ENCODE measurements at regions not wholly inside any gene's neighbourhood (a gene's known extent, or its start where the extent isn't known, plus 50 kb on each side); places are given as distances from the start of the nearest gene placed in this dataset.

DNA sequence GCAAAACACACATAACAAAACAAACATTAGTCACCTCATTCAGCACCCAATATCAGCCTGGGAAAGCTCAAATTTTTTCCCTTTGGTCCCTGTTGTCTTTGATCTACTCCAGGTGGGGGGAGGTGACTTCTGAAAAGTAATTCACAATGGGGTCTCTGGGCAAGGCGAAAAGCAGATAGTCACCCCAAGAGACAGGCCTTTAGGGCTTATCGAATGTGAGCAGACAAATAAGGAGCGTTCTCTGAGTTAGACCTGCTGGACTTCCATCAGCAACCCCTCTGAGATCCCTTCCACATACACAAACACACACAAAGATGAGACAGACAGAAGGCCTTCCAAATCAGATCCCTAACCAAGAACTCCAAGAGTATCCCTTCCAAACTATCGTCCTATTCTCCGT, 171.0 kb upstream of the SMAD3 start (continued):
- TF ChIP-seq TAL1 (IDR thresholded peaks at IDR 0.05) (peak; percentile 59; the same call in 1 of the 2 replicates), CCAR2 (IDR thresholded peaks at IDR 0.05; ENCODE audit: low read depth, low read length) (no peak), TEAD2 (tag; IDR thresholded peaks at IDR 0.05) (no peak), TEAD4 (IDR thresholded peaks at IDR 0.05; ENCODE audit: low read length) (0 out of 2 replicates have a peak, but pooled peaks have one; percentile 15), TEAD4 (CRISPR knock-in tag; IDR thresholded peaks at IDR 0.05; ENCODE audit: borderline replicate concordance) (no peak)

- peak overlapping the region; percentile 68 for H3K27ac ChIP-seq (ENCODE audit: extremely low read depth, low read depth, low read length)
- TF ChIP-seq ZNF354B (CRISPR knock-in tag; IDR thresholded peaks at IDR 0.05) (no peak), MCM5 (IDR thresholded peaks at IDR 0.05; ENCODE audit: low read depth) (no peak), KAT2B (IDR thresholded peaks at IDR 0.05; ENCODE audit: low read depth, low read length) (no peak), WHSC1 (IDR thresholded peaks at IDR 0.05; ENCODE audit: low read length) (no peak), ZNF124 (CRISPR knock-in tag; IDR thresholded peaks at IDR 0.05) (no peak), LCOR (CRISPR knock-in tag; IDR thresholded peaks at IDR 0.05) (no peak), RBM14 (IDR thresholded peaks at IDR 0.05; ENCODE audit: borderline replicate concordance, insufficient read depth, low read depth, low read length) (no peak), SMAD1 (IDR thresholded peaks at IDR 0.05; ENCODE audit: low read depth, low read length, partially characterized antibody) (no peak), SRSF1 (IDR thresholded peaks at IDR 0.05; ENCODE audit: low read depth, low read length) (no peak), NFE2 (IDR thresholded peaks at IDR 0.05; ENCODE audit: low read depth) (peak; percentile 77), ZNF76 (CRISPR knock-in tag; IDR thresholded peaks at IDR 0.05; ENCODE audit: borderline replicate concordance) (no peak), ZNF384 (IDR thresholded peaks at IDR 0.05; ENCODE audit: low read depth, low read length) (no peak), ETV6 (IDR thresholded peaks at IDR 0.05; ENCODE audit: borderline replicate concordance in 1 of 2, low read depth in 2 of 2, low read length in 1 of 2) (no peak), ETV6 (CRISPR knock-in tag; IDR thresholded peaks at IDR 0.05; ENCODE audit: borderline replicate concordance) (no peak), CAMTA2 (CRISPR knock-in tag; conservative IDR thresholded peaks at IDR 0.05) (no peak)
- TF ChIP-seq, protein P1, sequence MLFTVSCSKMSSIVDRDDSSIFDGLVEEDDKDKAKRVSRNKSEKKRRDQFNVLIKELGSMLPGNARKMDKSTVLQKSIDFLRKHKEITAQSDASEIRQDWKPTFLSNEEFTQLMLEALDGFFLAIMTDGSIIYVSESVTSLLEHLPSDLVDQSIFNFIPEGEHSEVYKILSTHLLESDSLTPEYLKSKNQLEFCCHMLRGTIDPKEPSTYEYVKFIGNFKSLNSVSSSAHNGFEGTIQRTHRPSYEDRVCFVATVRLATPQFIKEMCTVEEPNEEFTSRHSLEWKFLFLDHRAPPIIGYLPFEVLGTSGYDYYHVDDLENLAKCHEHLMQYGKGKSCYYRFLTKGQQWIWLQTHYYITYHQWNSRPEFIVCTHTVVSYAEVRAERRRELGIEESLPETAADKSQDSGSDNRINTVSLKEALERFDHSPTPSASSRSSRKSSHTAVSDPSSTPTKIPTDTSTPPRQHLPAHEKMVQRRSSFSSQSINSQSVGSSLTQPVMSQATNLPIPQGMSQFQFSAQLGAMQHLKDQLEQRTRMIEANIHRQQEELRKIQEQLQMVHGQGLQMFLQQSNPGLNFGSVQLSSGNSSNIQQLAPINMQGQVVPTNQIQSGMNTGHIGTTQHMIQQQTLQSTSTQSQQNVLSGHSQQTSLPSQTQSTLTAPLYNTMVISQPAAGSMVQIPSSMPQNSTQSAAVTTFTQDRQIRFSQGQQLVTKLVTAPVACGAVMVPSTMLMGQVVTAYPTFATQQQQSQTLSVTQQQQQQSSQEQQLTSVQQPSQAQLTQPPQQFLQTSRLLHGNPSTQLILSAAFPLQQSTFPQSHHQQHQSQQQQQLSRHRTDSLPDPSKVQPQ (CRISPR knock-in tag; IDR thresholded peaks at IDR 0.05; ENCODE audit: borderline replicate concordance), result no peak
Observed at GRCh38 chr15:66894986-66895780, 170.2 kb upstream of the SMAD3 start.

More at GRCh38 chr15:66894986-66895780, 170.2 kb upstream of the SMAD3 start:
- Histone ChIP-seq H3K79me2 (ENCODE audit: control insufficient read depth, insufficient read depth, low read length) (no peaks in the 10 kb centered on the region), H3K27me3 (ENCODE audit: control insufficient read depth in 2 of 2, insufficient read depth in 2 of 2, low read length in 2 of 2) (no peaks in the 10 kb centered on the region), H3K4me3 (no peak overlapping the region), H3K36me3 (ENCODE audit: control insufficient read depth, insufficient read depth, low read length) (no peaks in the 10 kb centered on the region), H4K20me1 (replicated peaks; ENCODE audit: control insufficient read depth, insufficient read depth, low read length) (no peaks in the 10 kb centered on the region), H3K9me3 (replicated peaks; ENCODE audit: control insufficient read depth, insufficient read depth, low read depth, low read length) (no peaks in the 10 kb centered on the region), H3K4me2 (ENCODE audit: insufficient read depth, low read length) (peak overlapping the region; percentile 14; the same call in 1 of the 2 replicates), H3K4me1 (replicated peaks in 1 of 2; ENCODE audit: control insufficient read depth in 2 of 2, insufficient read depth in 2 of 2, low read length in 2 of 2) (peaks cover 8 to 55% of the 10 kb centered on the region in 2 experiments; a peak in 4 of 5 replicates), H3K9me1 (ENCODE audit: control insufficient read depth, insufficient read depth, low read length) (no peaks in the 10 kb centered on the region), H3K9ac (ENCODE audit: insufficient read depth in 1 of 2, low read depth in 2 of 2, low read length in 2 of 2) (0 out of 4 replicates have a peak overlapping the region, but pooled peaks of 1 of the 2 experiments have one; percentile 32), H2AFZ (ENCODE audit: low read depth, low read length) (peak overlapping the region; percentile 60)
- DNase-seq (ENCODE audit: extremely low read depth in 1 of 4, low spot score in 3 of 4), result peak in 1 of 4 experiments; percentile 59
- peak; percentile 67 for FAIRE-seq
- ChIA-PET CTCF (ENCODE audit: low intra/inter-chr PET ratio) (no interaction called here), POLR2A (interaction anchor here (1.3 to 1.5 kb wide), 2 partner anchors 13 to 45 kb away, joined by 4 read pairs; no protein-coding TSS in a partner anchor)
- no TSS peak for BruUV-seq (replicated peaks)
- in situ Hi-C loops (cut with MboI), result no loop called here
- intact Hi-C loops (cut with micrococcal nuclease), result no loop called here
- peak; percentile 44 for ATAC-seq
- 24% methylated on average over 4 of the region's 4 CpGs for WGBS (ENCODE audit: insufficient coverage, low coverage, missing lambda C conversion rate)
